Upper lobe of left lung (tissue), 6 donors: ENCODE measurements at regions not wholly inside any gene's neighbourhood (a gene's known extent, or its start where the extent isn't known, plus 50 kb on each side); places are given as distances from the start of the nearest gene placed in this dataset.

Experiments
- ATAC-seq, 2 donors: fragments of 200-7000 bp; cut with Tn5 transposase; one replicate each; pipeline ENCODE4 v1.9.1; 2022; ENCODE audit warnings: mild to moderate bottlenecking in 2 of 2, moderate library complexity in 2 of 2; ENCODE audit not compliant: low FRiP score in 2 of 2
- DNase-seq, 2 donors: peaks; one replicate each; pipeline ENCODE4 v3.0.0-alpha.2; 2019 to 2020
- H3K27ac ChIP-seq, 4 donors: fragments of 200-600 bp; sonication (generic); one replicate each; pipeline ENCODE4 v1.5.1; 2016 to 2019
- H3K27me3 ChIP-seq, 4 donors: fragments of 200-600 bp; sonication (generic); one replicate each; pipeline ENCODE4 v1.5.1; 2017 to 2019
- H3K36me3 ChIP-seq, 4 donors: fragments of 200-600 bp; sonication (generic); one replicate each; pipeline ENCODE4 v1.5.1; 2016 to 2019
- H3K4me1 ChIP-seq, 4 donors: fragments of 200-600 bp; sonication (generic); one replicate each; pipeline ENCODE4 v1.5.1; 2018 to 2019
- H3K4me3 ChIP-seq, 4 donors: fragments of 200-600 bp; sonication (generic); one replicate each; pipeline ENCODE4 v1.5.1; 2017 to 2019; ENCODE audit warnings: mild to moderate bottlenecking in 2 of 4, moderate library complexity in 1 of 4
- H3K9me3 ChIP-seq, 4 donors: fragments of 200-600 bp; sonication (generic); one replicate each; pipeline ENCODE4 v1.5.1; 2018 to 2019
- CTCF ChIP-seq, 6 experiments: fragments of 450-650 bp in 4 of 6; fragments of 200-600 bp in 2 of 6; sonication (generic) in 2 of 6; IDR thresholded peaks; one replicate each; pipeline ENCODE4 v1.5.1; 2016 to 2019; ENCODE audit warnings: antibody characterized with exemption in 6 of 6
- EP300 ChIP-seq, 4 donors: sonication (generic); formaldehyde crosslinking; IDR thresholded peaks; one replicate each; pipeline ENCODE4 v1.5.1; 2017; ENCODE audit warnings: antibody characterized with exemption in 4 of 4, control low read depth in 2 of 4
- POLR2A ChIP-seq, 4 donors: fragments of 450-650 bp; IDR thresholded peaks; one replicate each; pipeline ENCODE4 v1.5.1; 2016 to 2017; ENCODE audit warnings: antibody characterized with exemption in 4 of 4, mild to moderate bottlenecking in 2 of 4
- POLR2AphosphoS5 ChIP-seq, 2 donors: sonication (generic); formaldehyde crosslinking; IDR thresholded peaks; one replicate each; pipeline ENCODE4 v1.5.1; 2017; ENCODE audit warnings: antibody characterized with exemption in 2 of 2
- WGBS, 2 donors: methylation state at CpG; one replicate each; pipeline ENCODE4 v1.1.5; 2017 to 2018; 5-methylcytosine and 5-hydroxymethylcytosine counted together
- donor health status: DM: no; HTN: no; CAD: no; lungs with moderate emphysema.
- donor health status: DM: no; HTN: yes; CAD: no; lungs with severe emphysema.

- TF ChIP-seq POLR2A (IDR thresholded peaks at IDR 0.05) (no peak), EP300 (IDR thresholded peaks at IDR 0.05) (no peak), POLR2AphosphoS5 (IDR thresholded peaks at IDR 0.05) (no peak), CTCF (IDR thresholded peaks at IDR 0.05) (no peak)
- Histone ChIP-seq H3K4me3 (no peak overlapping the region), H3K9me3 (peaks cover 0 to 5% (median 0%) of the 10 kb centered on the region in 4 donors), H3K27me3 (no peaks in the 10 kb centered on the region), H3K4me1 (no peaks in the 10 kb centered on the region), H3K27ac (no peak overlapping the region), H3K36me3 (no peaks in the 10 kb centered on the region)
- DNase-seq = no peak
- WGBS, 2 donors = 46 to 59% methylated on average over 3 of the region's 3 CpGs
- no peak for ATAC-seq
These were observed 172.3 kb upstream of the PLPPR1 start for GRCh38 chr9:100856238-100856637.

GRCh38 chr9:100865111-100865510 lies 163.4 kb upstream of the PLPPR1 start:
- no peaks in the 10 kb centered on the region for H3K36me3 ChIP-seq
- H3K4me1 ChIP-seq = no peaks in the 10 kb centered on the region
- WGBS, 2 donors = 84 to 86% methylated on average over 3 of the region's 3 CpGs
- H3K9me3 ChIP-seq = peaks cover 0 to 5% (median 0%) of the 10 kb centered on the region in 4 donors
- H3K27me3 ChIP-seq = no peaks in the 10 kb centered on the region
- no peak for TF ChIP-seq POLR2AphosphoS5 (IDR thresholded peaks at IDR 0.05)
- TF ChIP-seq CTCF (IDR thresholded peaks at IDR 0.05) = no peak
- no peak for TF ChIP-seq EP300 (IDR thresholded peaks at IDR 0.05)
- TF ChIP-seq POLR2A (IDR thresholded peaks at IDR 0.05) = no peak
- H3K4me3 ChIP-seq = no peak overlapping the region
- no peak for ATAC-seq
- DNase-seq = no peak
- H3K27ac ChIP-seq = no peak overlapping the region

DNA sequence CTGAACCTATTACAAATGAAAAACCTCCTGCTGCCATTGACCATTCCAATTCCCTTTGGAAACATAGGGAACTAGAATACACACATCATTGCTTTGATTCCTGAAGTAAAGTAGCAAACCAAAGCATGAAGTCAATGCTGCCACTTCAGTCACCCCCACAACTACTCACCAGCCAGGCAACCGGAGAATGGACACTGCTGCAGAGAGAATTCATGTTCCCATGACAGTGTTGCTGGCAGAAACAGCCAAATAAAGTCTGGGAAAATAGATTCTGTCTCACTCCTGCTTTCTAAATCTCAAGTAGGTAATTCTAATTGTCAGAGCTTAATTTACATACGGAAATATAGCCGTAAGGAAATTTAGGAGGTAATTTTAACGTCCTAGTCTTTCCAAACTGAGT lies 162.9 kb upstream of the PLPPR1 start:
- H3K9me3 ChIP-seq = peaks cover 0 to under 1% (median 0%) of the 10 kb centered on the region in 4 donors
- H3K4me1 ChIP-seq = no peaks in the 10 kb centered on the region
- H3K27me3 ChIP-seq = no peaks in the 10 kb centered on the region
- 73 to 80% methylated on average over 4 of the region's 4 CpGs for WGBS, 2 donors
- TF ChIP-seq EP300 (IDR thresholded peaks at IDR 0.05) = no peak
- DNase-seq (no peak), ATAC-seq (no peak)
- no peaks in the 10 kb centered on the region for H3K36me3 ChIP-seq
- no peak overlapping the region for H3K4me3 ChIP-seq
- no peak overlapping the region for H3K27ac ChIP-seq

- Histone ChIP-seq H3K4me1 (no peaks in the 10 kb centered on the region), H3K36me3 (no peaks in the 10 kb centered on the region), H3K27me3 (no peaks in the 10 kb centered on the region), H3K4me3 (no peak overlapping the region), H3K9me3 (no peaks in the 10 kb centered on the region), H3K27ac (no peak overlapping the region)
- WGBS, 2 donors = 60 to 69% methylated on average over 3 of the region's 3 CpGs
- ATAC-seq (no peak), DNase-seq (no peak)
- TF ChIP-seq EP300 (IDR thresholded peaks at IDR 0.05) = no peak
- no peak for TF ChIP-seq CTCF (IDR thresholded peaks at IDR 0.05)
- TF ChIP-seq POLR2A (IDR thresholded peaks at IDR 0.05) = no peak
- TF ChIP-seq POLR2AphosphoS5 (IDR thresholded peaks at IDR 0.05) = no peak
These were observed 159.2 kb upstream of the PLPPR1 start for GRCh38 chr9:100869326-100869725.

DNA sequence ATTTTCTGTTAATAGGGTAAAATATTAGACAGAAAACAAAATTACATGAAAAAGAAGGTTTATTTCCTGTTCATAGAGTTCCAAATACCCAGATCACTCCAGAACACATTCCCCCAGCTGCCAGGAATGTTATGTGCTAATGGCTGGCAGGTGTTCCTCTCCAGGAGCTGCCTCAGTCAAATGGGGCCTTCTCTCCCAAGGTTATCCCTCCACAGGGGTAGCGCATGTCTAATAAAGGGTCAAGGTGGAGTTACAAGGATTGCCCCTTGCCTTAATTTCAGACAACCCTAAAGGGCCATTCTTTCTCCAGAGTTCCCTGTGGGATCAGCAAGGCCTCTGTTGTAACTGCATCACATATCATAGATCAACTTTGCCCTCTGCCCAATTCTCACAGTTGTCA lies 148.6 kb upstream of the PLPPR1 start:
- 88 to 92% methylated on average over 1 of the region's 1 CpG for WGBS, 2 donors
- DNase-seq (no peak), ATAC-seq (no peak)
- Histone ChIP-seq H3K9me3 (no peaks in the 10 kb centered on the region), H3K36me3 (no peaks in the 10 kb centered on the region), H3K27ac (no peak overlapping the region), H3K27me3 (no peaks in the 10 kb centered on the region), H3K4me1 (no peaks in the 10 kb centered on the region), H3K4me3 (no peak overlapping the region)
- TF ChIP-seq CTCF (IDR thresholded peaks at IDR 0.05) (no peak), POLR2A (IDR thresholded peaks at IDR 0.05) (no peak), EP300 (IDR thresholded peaks at IDR 0.05) (no peak), POLR2AphosphoS5 (IDR thresholded peaks at IDR 0.05) (no peak)
